ENCODE measurements at regions not wholly inside any gene's neighbourhood (a gene's known extent, or its start where the extent isn't known, plus 50 kb on each side); places are given as distances from the start of the nearest gene placed in this dataset.
"Not testable (repeated sequence)": the region's sequence is repeated elsewhere in the genome, so short reads cannot be mapped to it uniquely, and the experiment has no call there.

GRCh38 chr11:129733981-129734380, 81.7 kb upstream of the TMEM45B start:
- ChIA-PET POLR2A (no interaction called here), CTCF (no interaction called here)
- Mint-ChIP-seq H3K36me3 (ENCODE audit: low read depth) (no peaks in the 10 kb centered on the region), H3K27ac (no peak overlapping the region), H3K4me1 (no peaks in the 10 kb centered on the region), H3K4me3 (no peak overlapping the region), H3K27me3 (peaks cover 10% of the 10 kb centered on the region), H3K9me3 (no peaks in the 10 kb centered on the region)
- no peak for DNase-seq

DNA sequence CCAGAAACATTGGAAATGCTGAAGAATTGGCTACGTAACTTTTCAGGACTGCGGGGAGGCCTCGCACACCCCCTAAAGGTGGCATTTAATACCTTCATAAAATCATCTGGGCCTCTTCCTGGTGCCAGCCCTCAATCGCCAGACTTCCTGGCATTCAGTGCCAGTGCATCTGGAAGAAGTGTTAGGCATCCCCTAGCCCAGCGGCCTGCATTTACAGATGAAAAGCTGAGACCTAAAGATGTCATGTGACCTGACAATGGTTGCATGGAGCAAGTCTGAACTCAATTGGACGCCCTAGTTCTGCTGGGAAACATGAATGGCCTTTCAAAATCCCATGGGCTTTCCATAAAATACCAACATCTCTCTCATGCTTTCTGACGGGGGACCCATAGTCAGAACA, 81.0 kb upstream of the TMEM45B start:
- no peaks in the 10 kb centered on the region for H3K36me3 Mint-ChIP-seq (ENCODE audit: low read depth)
- H3K9me3 Mint-ChIP-seq, result no peaks in the 10 kb centered on the region
- H3K4me3 Mint-ChIP-seq, result no peak overlapping the region
- H3K27me3 Mint-ChIP-seq, result peaks cover 10% of the 10 kb centered on the region
- no peaks in the 10 kb centered on the region for H3K4me1 Mint-ChIP-seq
- no peak overlapping the region for H3K27ac Mint-ChIP-seq
- DNase-seq, result no peak
- ChIA-PET CTCF (no interaction called here), POLR2A (no interaction called here)

DNA sequence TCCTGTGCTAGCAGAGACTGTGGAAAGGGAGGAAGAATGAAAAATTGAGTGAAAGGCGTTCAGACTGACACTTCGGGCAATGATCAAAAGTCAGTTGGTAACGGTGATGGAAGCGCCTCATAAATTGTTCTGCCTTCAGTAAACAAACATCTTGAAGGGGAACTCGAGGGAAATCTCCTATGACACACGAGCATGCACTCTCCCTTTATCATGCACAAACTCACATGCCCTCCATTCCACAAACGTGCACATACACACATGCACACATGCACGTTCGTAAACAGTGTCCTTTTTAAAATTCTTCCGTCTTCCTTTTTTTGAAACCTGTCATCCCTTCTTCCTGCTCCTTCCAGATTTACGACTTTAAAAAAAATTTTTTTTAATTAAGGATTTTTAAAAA, 77.8 kb upstream of the TMEM45B start:
- Mint-ChIP-seq H3K27me3 (peaks cover 13% of the 10 kb centered on the region), H3K4me3 (no peak overlapping the region), H3K36me3 (ENCODE audit: low read depth) (no peaks in the 10 kb centered on the region), H3K4me1 (no peaks in the 10 kb centered on the region), H3K9me3 (no peaks in the 10 kb centered on the region), H3K27ac (no peak overlapping the region)
- ChIA-PET CTCF (interaction anchor here (0.6 to 2.1 kb wide), 2 partner anchors 12 to 144 kb away, joined by 3 to 7 read pairs; no protein-coding TSS in a partner anchor), POLR2A (no interaction called here)
- DNase-seq, result no peak

DNA sequence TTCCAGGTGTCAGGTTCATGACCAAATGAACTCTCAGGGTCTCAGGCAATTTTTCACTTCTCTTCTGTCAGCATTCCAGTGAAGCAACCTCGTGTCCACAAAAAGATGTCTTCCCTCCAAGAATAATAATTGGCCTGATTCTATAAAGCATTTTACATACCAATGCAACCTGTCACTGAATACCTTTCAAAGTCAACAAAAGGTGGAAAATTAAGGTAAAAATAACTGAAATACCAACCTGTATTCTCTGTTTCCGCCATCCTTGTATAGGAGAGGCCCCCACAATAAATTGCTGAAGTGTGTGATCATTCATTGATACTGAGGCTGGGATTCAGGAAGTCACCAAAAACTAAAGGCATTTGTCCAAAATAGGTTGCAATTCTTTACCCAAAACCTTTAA, 77.4 kb upstream of the TMEM45B start:
- Mint-ChIP-seq H3K9me3 (no peaks in the 10 kb centered on the region), H3K27ac (no peak overlapping the region), H3K36me3 (ENCODE audit: low read depth) (no peaks in the 10 kb centered on the region), H3K4me1 (no peaks in the 10 kb centered on the region), H3K4me3 (no peak overlapping the region), H3K27me3 (peaks cover 13% of the 10 kb centered on the region)
- POLR2A ChIA-PET, result no interaction called here
- CTCF ChIA-PET, result interaction anchor here (0.6 to 2.1 kb wide), 2 partner anchors 12 to 145 kb away, joined by 3 to 7 read pairs; no protein-coding TSS in a partner anchor
- DNase-seq, result no peak

DNA sequence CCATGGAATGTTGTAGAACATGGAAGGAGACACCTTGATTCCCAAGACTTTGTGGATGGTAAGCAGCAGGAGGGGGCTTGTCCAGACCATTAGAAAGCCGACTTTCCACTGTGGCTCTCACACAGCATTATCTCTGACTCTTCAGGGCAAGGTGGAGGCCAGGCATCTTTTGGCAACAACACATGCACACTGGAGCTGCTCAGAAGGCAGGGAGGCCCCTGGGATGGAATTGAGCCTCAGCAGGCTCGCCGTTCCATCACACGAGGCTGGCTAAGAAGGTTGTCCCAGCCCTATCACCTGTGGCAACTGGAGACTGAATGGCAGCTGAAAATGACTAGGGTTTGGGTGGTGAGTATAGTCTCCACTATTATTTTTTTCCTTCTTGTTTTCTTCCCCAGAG, 76.3 kb upstream of the TMEM45B start:
- DNase-seq, result no peak
- no peaks in the 10 kb centered on the region for H3K4me1 Mint-ChIP-seq
- ChIA-PET POLR2A (no interaction called here), CTCF (interaction anchor here (2.1 kb wide), 1 partner anchor 11 kb away, joined by 7 read pairs; no protein-coding TSS in a partner anchor)
- no peak overlapping the region for H3K4me3 Mint-ChIP-seq
- H3K9me3 Mint-ChIP-seq, result no peaks in the 10 kb centered on the region
- peaks cover 13% of the 10 kb centered on the region for H3K27me3 Mint-ChIP-seq
- H3K27ac Mint-ChIP-seq, result no peak overlapping the region
- no peaks in the 10 kb centered on the region for H3K36me3 Mint-ChIP-seq (ENCODE audit: low read depth)

GRCh38 chr11:129740125-129740719, 75.4 kb upstream of the TMEM45B start:
- no peaks in the 10 kb centered on the region for H3K9me3 Mint-ChIP-seq
- H3K4me1 Mint-ChIP-seq, result no peaks in the 10 kb centered on the region
- H3K27me3 Mint-ChIP-seq, result peaks cover 13% of the 10 kb centered on the region
- ChIA-PET CTCF (no interaction called here), POLR2A (no interaction called here)
- no peak overlapping the region for H3K27ac Mint-ChIP-seq
- DNase-seq, result no peak
- no peaks in the 10 kb centered on the region for H3K36me3 Mint-ChIP-seq (ENCODE audit: low read depth)
- H3K4me3 Mint-ChIP-seq, result no peak overlapping the region

DNA sequence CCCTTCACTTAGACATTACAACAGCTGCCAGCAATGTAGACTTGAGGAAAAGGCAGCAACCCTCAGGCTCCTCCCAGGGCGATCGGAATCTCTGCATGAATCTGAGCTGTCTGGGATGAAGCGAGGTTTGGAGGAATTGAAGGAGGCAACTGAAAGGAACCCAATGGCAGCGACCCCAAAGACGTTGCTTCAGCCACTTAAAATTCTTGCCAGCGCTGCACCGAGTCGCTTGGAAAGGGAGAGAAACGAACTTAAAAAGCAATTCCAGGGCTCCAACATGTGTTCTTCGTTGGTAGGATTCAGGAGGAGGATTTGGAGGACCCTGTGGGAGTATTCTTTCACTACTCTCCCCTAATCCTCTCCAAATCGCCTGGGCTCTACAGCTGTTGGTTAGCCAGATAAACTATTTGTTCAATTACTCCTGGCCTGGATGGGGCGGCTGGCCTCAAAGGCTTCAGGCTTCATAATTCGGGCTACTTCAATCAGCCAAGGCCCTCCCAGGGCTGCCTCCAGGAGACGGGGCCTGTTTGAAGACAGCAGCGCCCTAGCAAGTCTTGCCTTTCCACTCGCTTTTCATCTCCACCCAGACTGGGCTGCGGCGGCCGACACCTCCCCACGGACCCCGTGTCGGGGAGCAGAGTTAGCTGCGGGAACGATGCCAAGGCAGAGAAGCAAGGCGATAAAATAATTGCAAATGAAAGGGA, 72.4 kb upstream of the TMEM45B start:
- no peaks in the 10 kb centered on the region for H3K4me1 Mint-ChIP-seq
- peaks cover 3% of the 10 kb centered on the region for H3K27me3 Mint-ChIP-seq
- no peaks in the 10 kb centered on the region for H3K36me3 Mint-ChIP-seq (ENCODE audit: low read depth)
- no peak overlapping the region for H3K4me3 Mint-ChIP-seq
- DNase-seq, result no peak
- ChIA-PET CTCF (no interaction called here), POLR2A (no interaction called here)
- H3K27ac Mint-ChIP-seq, result no peak overlapping the region
- H3K9me3 Mint-ChIP-seq, result no peaks in the 10 kb centered on the region

- Mint-ChIP-seq H3K4me1 (peaks cover 4% of the 10 kb centered on the region), H3K27me3 (peaks cover 6% of the 10 kb centered on the region), H3K4me3 (no peak overlapping the region), H3K27ac (no peak overlapping the region), H3K9me3 (no peaks in the 10 kb centered on the region), H3K36me3 (ENCODE audit: low read depth) (no peaks in the 10 kb centered on the region)
- POLR2A ChIA-PET, result no interaction called here
- CTCF ChIA-PET, result interaction anchor here (1.0 to 1.1 kb wide), 2 partner anchors 12 to 383 kb away, joined by 3 read pairs; no protein-coding TSS in a partner anchor
- no peak for DNase-seq
These were observed 68.6 kb upstream of the TMEM45B start for GRCh38 chr11:129747071-129747470.

GRCh38 chr11:129749141-129749540, 66.5 kb upstream of the TMEM45B start:
- H3K4me3 Mint-ChIP-seq, result no peak overlapping the region
- DNase-seq, result no peak
- H3K9me3 Mint-ChIP-seq, result no peaks in the 10 kb centered on the region
- CTCF ChIA-PET, result interaction anchor here (0.6 to 0.9 kb wide), 3 partner anchors 16 to 373 kb away, joined by 3 to 5 read pairs (median 3); partner anchors contain the start of gene BARX2
- H3K4me1 Mint-ChIP-seq, result peaks cover 4% of the 10 kb centered on the region
- H3K27ac Mint-ChIP-seq, result no peak overlapping the region
- peaks cover 6% of the 10 kb centered on the region for H3K27me3 Mint-ChIP-seq
- POLR2A ChIA-PET, result no interaction called here
- no peaks in the 10 kb centered on the region for H3K36me3 Mint-ChIP-seq (ENCODE audit: low read depth)

- POLR2A ChIA-PET, result no interaction called here
- H3K4me3 Mint-ChIP-seq, result no peak overlapping the region
These were observed 65.0 kb upstream of the TMEM45B start for GRCh38 chr11:129750343-129751292.

GRCh38 chr11:129751511-129751910, 64.1 kb upstream of the TMEM45B start:
- Mint-ChIP-seq H3K9me3 (peaks cover 3% of the 10 kb centered on the region), H3K27me3 (peaks cover 16% of the 10 kb centered on the region), H3K27ac (no peak overlapping the region), H3K36me3 (ENCODE audit: low read depth) (no peaks in the 10 kb centered on the region), H3K4me3 (no peak overlapping the region), H3K4me1 (peaks cover 4% of the 10 kb centered on the region)
- CTCF ChIA-PET, result interaction anchor here (0.8 to 2.0 kb wide), 4 partner anchors 9 to 633 kb away, joined by 3 to 5 read pairs (median 4); partner anchors contain the start of gene BARX2
- DNase-seq, result no peak
- POLR2A ChIA-PET, result no interaction called here

More at GRCh38 chr11:129750343-129751292, 65.0 kb upstream of the TMEM45B start:
- Mint-ChIP-seq H3K27ac (no peak overlapping the region), H3K9me3 (no peaks in the 10 kb centered on the region), H3K27me3 (peaks cover 12% of the 10 kb centered on the region), H3K4me1 (peaks cover 4% of the 10 kb centered on the region), H3K36me3 (ENCODE audit: low read depth) (no peaks in the 10 kb centered on the region)
- peak; percentile 76 for DNase-seq
- CTCF ChIA-PET, result interaction anchor here (0.6 to 2.0 kb wide), 10 partner anchors 10 to 651 kb away, joined by 3 to 7 read pairs (median 3); partner anchors contain the start of gene BARX2

- H3K4me1 Mint-ChIP-seq; H3K36me3 Mint-ChIP-seq (ENCODE audit: low read depth); H3K27me3 Mint-ChIP-seq; H3K4me3 Mint-ChIP-seq; H3K27ac Mint-ChIP-seq; DNase-seq; POLR2A ChIA-PET; H3K9me3 Mint-ChIP-seq: not testable (repeated sequence)
- CTCF ChIA-PET, result interaction anchor here (1.2 kb wide), 1 partner anchor 12 kb away, joined by 3 read pairs; no protein-coding TSS in a partner anchor
These were observed 52.1 kb upstream of the TMEM45B start for GRCh38 chr11:129763569-129763968.

GRCh38 chr11:129764204-129764603, 51.4 kb upstream of the TMEM45B start:
- POLR2A ChIA-PET; H3K9me3 Mint-ChIP-seq; H3K27ac Mint-ChIP-seq; H3K4me3 Mint-ChIP-seq; H3K4me1 Mint-ChIP-seq; DNase-seq; H3K36me3 Mint-ChIP-seq (ENCODE audit: low read depth): not testable (repeated sequence)
- H3K27me3 Mint-ChIP-seq, result peaks cover 11% of the 10 kb centered on the region
- CTCF ChIA-PET, result interaction anchor here (1.2 kb wide), 1 partner anchor 13 kb away, joined by 3 read pairs; no protein-coding TSS in a partner anchor

Data from activated CD4-positive, alpha-beta T cell treated with anti-CD3 and anti-CD28 coated beads, Interleukin-2, amount 10 ng/mL, durations not matched to agents 7 days and 5 days (primary cell).